LHCN-M2 (cell line): ENCODE measurements at regions not wholly inside any gene's neighbourhood (a gene's known extent, or its start where the extent isn't known, plus 50 kb on each side); places are given as distances from the start of the nearest gene placed in this dataset.
A peak's percentile ranks its signal among the peaks of the same experiment; 100 is the strongest.
"Not testable (repeated sequence)": the region's sequence is repeated elsewhere in the genome, so short reads cannot be mapped to it uniquely, and the experiment has no call there.

Experiments used
- DNase-seq: peaks from one replicate; pipeline ENCODE4 v3.0.0-alpha.2; 2012; ENCODE audit warnings: low read depth

- peak; percentile 87 for DNase-seq
Measured at GRCh38 chr14:58730792-58731464, 93.2 kb downstream of the DACT1 start.

DNA sequence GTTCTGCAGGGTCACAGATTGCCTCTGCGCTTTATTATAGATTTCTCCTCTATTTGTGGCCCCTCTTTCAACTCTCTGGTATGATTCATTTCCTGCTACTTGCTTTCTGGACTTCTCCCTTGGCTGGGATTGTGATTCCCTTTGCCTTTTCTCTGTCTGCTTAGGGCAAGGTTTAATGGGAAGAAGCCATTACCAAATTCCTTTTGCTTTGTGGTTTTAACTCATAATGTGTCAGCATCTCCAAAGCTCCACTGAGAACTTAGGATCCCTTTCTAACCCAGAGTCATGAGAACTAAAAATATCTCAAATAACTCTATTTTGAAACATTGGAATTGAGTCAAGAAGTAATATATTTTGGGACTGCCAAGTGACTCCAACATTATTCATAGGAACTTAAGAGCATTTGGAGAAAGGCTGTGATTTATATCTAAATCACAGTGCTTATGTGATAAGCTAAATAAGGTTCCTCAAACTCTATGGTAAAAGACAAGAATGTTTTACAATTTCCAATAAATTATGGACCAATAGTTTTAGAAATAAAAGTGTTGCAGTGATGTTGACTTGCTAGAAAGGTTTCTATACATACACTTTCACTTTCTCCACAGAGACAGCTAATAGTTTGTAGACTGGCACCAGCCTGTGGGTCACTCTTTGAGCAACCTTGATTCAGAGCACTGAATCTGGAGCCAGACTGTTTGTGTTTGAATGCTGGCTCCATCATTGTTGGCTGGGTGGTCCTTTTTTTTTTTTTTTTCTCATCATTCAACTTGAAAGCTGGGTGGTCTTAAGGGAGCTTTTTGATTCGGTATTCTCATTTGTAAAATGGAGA, 93.9 kb downstream of the DACT1 start:
- peak; percentile 99 for DNase-seq

DNA sequence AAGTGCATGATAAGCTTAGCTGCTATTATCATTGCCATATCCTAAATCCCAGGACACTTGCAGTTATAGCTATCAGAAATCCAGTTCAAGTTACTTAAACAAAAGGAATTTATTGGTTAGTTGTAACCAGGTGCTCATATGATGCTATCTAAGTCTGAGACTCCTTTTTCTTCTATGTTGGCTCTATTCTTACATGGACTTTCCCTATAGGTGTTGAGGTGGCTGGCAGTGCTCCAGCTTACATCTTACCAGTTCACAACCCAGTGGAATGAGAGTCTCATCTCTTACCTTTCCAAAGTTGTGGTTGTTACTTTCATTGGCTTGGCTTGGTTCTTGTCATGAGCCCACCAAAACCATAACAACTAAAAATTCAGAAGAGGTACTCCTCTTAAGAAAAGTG, 94.6 kb downstream of the DACT1 start:
- DNase-seq = no peak

DNA sequence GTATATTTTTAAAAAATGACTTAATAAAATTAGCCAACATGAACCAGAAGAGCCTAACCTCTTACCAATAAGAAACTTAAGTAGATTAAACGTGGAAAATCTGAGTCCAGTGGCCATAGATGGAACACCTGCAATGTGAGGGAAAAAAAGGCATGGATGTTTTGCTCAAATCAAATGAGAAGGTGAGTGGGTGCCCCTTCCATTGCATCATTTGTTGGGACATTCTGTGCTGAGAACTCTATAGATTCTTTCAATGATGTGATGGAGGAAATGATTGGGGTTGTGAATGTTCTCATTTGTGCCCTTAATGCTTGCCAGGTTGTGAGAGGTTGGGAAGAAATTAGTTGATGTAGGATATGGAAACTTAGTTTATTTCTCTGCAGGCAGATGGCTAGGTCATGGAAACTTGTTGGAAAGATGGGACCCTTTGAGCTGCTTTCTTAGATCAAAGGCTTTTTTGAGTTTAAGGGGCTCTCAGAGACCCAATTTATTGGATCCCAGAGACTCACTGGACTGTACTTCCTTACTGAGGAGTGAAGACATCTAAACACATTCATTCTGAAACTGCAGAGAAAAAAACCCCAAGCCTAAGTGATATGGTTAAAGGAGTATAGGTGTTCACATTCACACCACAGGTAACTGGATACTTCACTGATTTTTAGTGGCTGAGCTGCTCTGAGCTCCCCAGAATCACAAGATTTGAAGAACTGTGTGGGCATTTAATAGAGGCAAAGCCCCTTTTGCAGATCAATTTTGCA, 95.9 kb downstream of the DACT1 start:
- no peak for DNase-seq

DNA sequence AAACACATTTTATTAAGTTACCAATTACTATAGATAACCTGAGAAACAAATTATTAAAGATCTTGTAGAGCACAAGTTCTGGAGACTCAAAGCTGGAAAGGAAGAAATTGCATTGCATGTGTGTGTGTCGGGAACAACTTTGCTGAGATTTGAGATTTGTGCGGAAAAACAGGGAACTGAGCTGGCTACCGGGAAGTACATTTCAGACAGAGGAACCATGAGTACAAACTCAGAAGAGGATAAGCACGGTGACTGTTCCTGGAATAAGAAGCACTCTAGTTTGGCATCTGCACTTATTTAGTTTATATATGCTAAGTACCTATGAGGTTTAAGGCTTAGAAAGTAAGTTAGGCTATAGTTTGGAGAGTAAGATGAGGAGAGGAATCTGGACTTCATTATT, 97.8 kb downstream of the DACT1 start:
- DNase-seq = no peak

- DNase-seq = no peak
Measured at GRCh38 chr14:58736606-58737005, 98.8 kb downstream of the DACT1 start.

GRCh38 chr14:58737511-58737910, 99.7 kb downstream of the DACT1 start:
- DNase-seq = no peak

- DNase-seq = peak; percentile 88
Measured at GRCh38 chr14:58738189-58738836, 100.6 kb downstream of the DACT1 start.

DNA sequence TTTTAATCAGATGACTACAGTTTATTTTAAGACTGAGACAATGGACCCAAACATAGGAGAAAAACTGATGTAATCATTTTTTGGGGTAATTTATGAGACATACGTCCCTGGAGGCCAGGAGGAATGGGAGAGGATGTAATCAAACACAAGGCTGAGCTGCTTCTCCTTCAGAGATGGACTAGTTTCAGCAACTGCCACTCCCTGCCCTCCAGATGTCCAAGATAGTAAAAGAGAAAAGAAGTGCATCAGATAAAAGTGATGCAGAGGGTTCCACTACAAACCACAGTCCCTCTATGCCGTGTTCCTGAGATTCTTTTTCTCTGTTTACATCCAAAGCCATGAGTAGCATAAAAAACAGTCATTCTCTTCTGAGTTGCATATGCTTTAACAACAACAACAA, 101.1 kb downstream of the DACT1 start:
- DNase-seq = peak; percentile 31

GRCh38 chr14:58739674-58740073, 101.9 kb downstream of the DACT1 start:
- no peak for DNase-seq

- no peak for DNase-seq
Measured at GRCh38 chr14:58740379-58740935, 102.7 kb downstream of the DACT1 start.

DNA sequence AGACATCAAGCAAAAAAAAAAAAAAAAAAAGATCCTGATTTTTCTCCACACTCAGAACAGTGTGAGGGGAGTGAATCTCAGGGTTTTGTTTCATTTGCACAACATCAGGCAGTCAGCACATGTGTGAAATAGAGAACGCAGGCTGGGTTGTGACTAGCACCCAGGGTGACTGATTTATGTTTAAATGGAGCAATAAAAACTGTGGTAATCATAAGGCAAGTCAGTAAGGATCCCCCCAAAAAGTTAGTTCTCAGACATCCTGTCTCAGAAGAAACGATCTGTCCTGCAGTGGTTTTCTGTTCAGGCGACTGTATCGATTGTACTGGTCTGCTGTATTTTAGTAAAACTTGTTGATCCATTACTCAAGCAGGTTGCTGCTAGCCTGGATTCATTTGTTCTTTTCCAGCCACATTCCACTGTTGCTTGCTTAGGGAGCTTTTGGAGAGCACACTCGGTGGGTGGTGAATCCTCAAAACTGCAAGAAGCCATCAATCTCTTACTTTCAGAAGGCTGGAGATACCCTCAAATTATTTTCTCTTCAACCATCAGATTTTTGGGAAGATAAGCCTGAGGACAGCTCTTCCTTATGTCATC, 107.1 kb downstream of the DACT1 start:
- DNase-seq = no peak

- DNase-seq = peak; percentile 76
Measured at GRCh38 chr14:58746261-58746660, 108.5 kb downstream of the DACT1 start.

DNA sequence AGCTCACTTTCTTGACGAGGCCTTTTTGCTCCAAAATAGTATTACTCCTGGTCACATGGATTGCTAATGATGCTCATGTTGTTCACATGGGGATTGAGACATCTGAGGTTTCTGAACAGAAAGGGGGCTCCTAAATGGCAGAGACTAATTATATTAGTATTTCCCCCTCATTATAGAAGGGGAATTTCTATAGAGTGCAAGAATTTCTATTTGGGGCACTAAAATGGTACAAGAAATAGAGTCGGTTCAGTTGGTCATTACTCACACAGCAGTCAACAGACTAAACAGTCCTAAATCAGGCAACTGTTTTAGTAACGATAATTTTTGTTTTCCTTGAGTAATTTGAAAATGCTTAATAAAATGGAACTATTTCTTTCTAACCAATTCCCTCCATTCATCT, 108.9 kb downstream of the DACT1 start:
- DNase-seq = no peak

DNA sequence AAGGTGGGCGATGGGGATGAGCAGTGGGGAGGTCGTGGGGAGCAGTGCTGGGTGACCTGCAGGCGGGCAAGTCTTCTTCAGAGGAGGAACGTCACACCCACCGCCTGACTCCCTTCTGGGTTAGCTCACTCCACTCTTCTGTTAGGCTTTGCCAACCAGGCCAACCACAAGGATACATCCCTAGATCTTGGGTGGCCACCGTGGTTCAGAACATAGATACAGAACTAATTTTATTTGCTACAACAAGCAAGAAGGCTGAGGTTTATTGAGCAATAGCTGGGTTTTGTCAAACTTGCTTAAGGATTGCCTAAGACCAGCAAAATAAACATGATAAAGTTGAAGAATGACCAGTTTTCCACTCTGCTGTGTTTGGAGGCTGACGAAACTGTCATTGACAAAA, 109.4 kb downstream of the DACT1 start:
- DNase-seq = peak; percentile 89

DNA sequence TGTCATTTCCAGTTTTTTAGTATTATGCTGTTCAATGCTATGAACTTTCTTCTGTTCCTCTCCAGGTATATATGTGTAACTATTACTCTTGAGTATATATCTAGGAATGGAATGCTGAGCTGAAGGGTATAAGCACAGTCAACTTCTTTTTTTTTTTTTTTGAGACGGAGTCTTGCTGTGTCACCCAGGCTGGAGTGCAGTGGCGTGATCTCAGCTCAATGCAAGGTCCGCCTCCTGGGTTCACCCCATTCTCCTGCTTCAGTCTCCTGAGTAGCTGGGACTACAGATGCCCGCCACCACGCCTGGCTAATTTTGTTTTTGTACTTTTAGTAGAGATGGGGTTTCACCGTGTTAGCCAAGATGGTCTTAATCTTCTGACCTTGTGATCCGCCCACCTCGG, 110.5 kb downstream of the DACT1 start:
- not testable (repeated sequence) for DNase-seq

- DNase-seq = peak; percentile 86
Measured at GRCh38 chr14:58749066-58749669, 111.4 kb downstream of the DACT1 start.

- no peak for DNase-seq
Measured at GRCh38 chr14:58750321-58751269, 112.8 kb downstream of the DACT1 start.

- no peak for DNase-seq
Measured at GRCh38 chr14:58751788-58752187, 114.0 kb downstream of the DACT1 start.

GRCh38 chr14:58752289-58752688, 114.5 kb downstream of the DACT1 start:
- no peak for DNase-seq
